Caco-2 (cell line): ENCODE measurements at regions not wholly inside any gene's neighbourhood (a gene's known extent, or its start where the extent isn't known, plus 50 kb on each side); places are given as distances from the start of the nearest gene placed in this dataset.

ENCODE experiments used
- BruUV-seq: library from RNA; stranded (reverse); fragments of 400-500 nt; replicated peaks from 2 replicates; lab custom pipeline; 2021; lab: Mats Ljungman, UMichigan
- CTCF ChIA-PET: fragments of 300-600 bp; sonication (Branson Sonifier 250); formaldehyde crosslinking; loops from one replicate; lab custom pipeline; 2022; ENCODE audit warnings: antibody characterized with exemption; lab: Charles Lee
- POLR2A ChIA-PET: fragments of 300-600 bp; sonication (Branson Sonifier 250); formaldehyde crosslinking; loops from one replicate; lab custom pipeline; 2022; ENCODE audit warnings: antibody characterized with exemption; lab: Charles Lee
- DNase-seq, 2 experiments: peaks; one replicate each; pipeline versions ENCODE4 v3.0.0 to v3.0.0-alpha.2; 2020 to 2022
- H3K27me3 ChIP-seq: replicated peaks from 2 replicates; pipeline ENCODE4 v1.6.0; 2011; ENCODE audit warnings: low read length; ENCODE audit not compliant: control insufficient read depth, insufficient read depth
- H3K36me3 ChIP-seq: 2 replicates; pipeline ENCODE4 v1.5.1; 2011; ENCODE audit warnings: low read length; ENCODE audit not compliant: control insufficient read depth, insufficient read depth
- H3K4me1 ChIP-seq: fragments of 250-450 bp; sonication (Bioruptor Pico); 2 replicates; pipeline ENCODE4 v1.5.1; 2020; ENCODE audit warnings: mild to moderate bottlenecking
- H3K4me3 ChIP-seq: 2 replicates; pipeline ENCODE4 v1.5.1; 2011; ENCODE audit warnings: low read depth, mild to moderate bottlenecking, control low read depth, low read length
- H3K9me3 ChIP-seq: fragments of 250-450 bp; sonication (Bioruptor Pico); 2 replicates; pipeline ENCODE4 v1.5.1; 2020; ENCODE audit warnings: mild to moderate bottlenecking, moderate library complexity
- H3K27ac Mint-ChIP-seq: one replicate; pipeline ENCODE4 v1.8.0; 2022; ENCODE audit warnings: mixed read lengths; ENCODE audit not compliant: unreplicated experiment
- H3K27me3 Mint-ChIP-seq: one replicate; pipeline ENCODE4 v1.8.0; 2022; ENCODE audit warnings: mixed read lengths; ENCODE audit not compliant: insufficient read depth, unreplicated experiment
- H3K36me3 Mint-ChIP-seq: one replicate; pipeline ENCODE4 v1.8.0; 2022; ENCODE audit warnings: mild to moderate bottlenecking, mixed read lengths; ENCODE audit not compliant: insufficient read depth, unreplicated experiment
- H3K4me1 Mint-ChIP-seq: one replicate; pipeline ENCODE4 v1.8.0; 2022; ENCODE audit warnings: low read depth, mixed read lengths; ENCODE audit not compliant: unreplicated experiment
- H3K4me3 Mint-ChIP-seq: one replicate; pipeline ENCODE4 v1.8.0; 2022; ENCODE audit warnings: mild to moderate bottlenecking, moderate library complexity, mixed read lengths; ENCODE audit not compliant: unreplicated experiment
- H3K9me3 Mint-ChIP-seq: one replicate; pipeline ENCODE4 v1.8.0; 2022; ENCODE audit warnings: mixed read lengths; ENCODE audit not compliant: unreplicated experiment
- CTCF ChIP-seq, 2 experiments: fragments of 200-600 bp in 1 of 2; IDR thresholded peaks; 1 replicate in 1 of 2; 2 replicates in 1 of 2; pipeline versions ENCODE4 v1.5.1 to v1.8.0; 2011 to 2022; ENCODE audit warnings: antibody characterized with exemption in 1 of 2, control low read depth in 1 of 2, inconsistent platforms in 1 of 2, low read depth in 1 of 2, low read length in 1 of 2, mild to moderate bottlenecking in 1 of 2, moderate library complexity in 1 of 2; ENCODE audit not compliant: insufficient read depth in 1 of 2, severe bottlenecking in 1 of 2, unreplicated experiment in 1 of 2
- intact Hi-C: fragments of 100-400 bp; cut with micrococcal nuclease; formaldehyde crosslinking; loops from one replicate; pipeline ENCODE4 v1.10.0; 2022; ENCODE audit not compliant: unreplicated experiment

- Histone ChIP-seq H3K36me3 (no peaks in the 10 kb centered on the region), H3K9me3 (no peaks in the 10 kb centered on the region; the same call in 1 of the 2 replicates), H3K4me3 (no peak overlapping the region), H3K4me1 (peaks cover 8% of the 10 kb centered on the region; the same call in 1 of the 2 replicates), H3K27me3 (no peaks in the 10 kb centered on the region)
- no peak for TF ChIP-seq CTCF (IDR thresholded peaks at IDR 0.05; ENCODE audit: insufficient read depth in 1 of 2, low read depth in 1 of 2, low read length in 1 of 2, severe bottlenecking in 1 of 2, unreplicated experiment in 1 of 2)
- BruUV-seq: no TSS peak
- ChIA-PET POLR2A (no interaction called here), CTCF (no interaction called here)
- H3K27me3 Mint-ChIP-seq: no peaks in the 10 kb centered on the region
- no peak for DNase-seq
- no peaks in the 10 kb centered on the region for H3K4me1 Mint-ChIP-seq
- no peak overlapping the region for H3K4me3 Mint-ChIP-seq
- intact Hi-C loops: no loop called here
- H3K36me3 Mint-ChIP-seq: peaks cover 33% of the 10 kb centered on the region
- H3K27ac Mint-ChIP-seq: peak overlapping the region; percentile 26
- H3K9me3 Mint-ChIP-seq: no peaks in the 10 kb centered on the region
Measured at GRCh38 chr15:30770759-30771158, 133.0 kb upstream of the FAN1 start.

- Histone ChIP-seq H3K9me3 (peaks cover 2% of the 10 kb centered on the region; the same call in 1 of the 2 replicates), H3K27me3 (no peaks in the 10 kb centered on the region), H3K4me1 (no peaks in the 10 kb centered on the region), H3K4me3 (no peak overlapping the region), H3K36me3 (no peaks in the 10 kb centered on the region)
- Mint-ChIP-seq H3K36me3 (no peaks in the 10 kb centered on the region), H3K27me3 (no peaks in the 10 kb centered on the region), H3K4me1 (peaks cover 8% of the 10 kb centered on the region), H3K4me3 (no peak overlapping the region), H3K9me3 (peaks cover 10% of the 10 kb centered on the region), H3K27ac (no peak overlapping the region)
- no TSS peak for BruUV-seq
- POLR2A ChIA-PET: no interaction called here
- intact Hi-C loops: no loop called here
- no peak for DNase-seq
- TF ChIP-seq CTCF (IDR thresholded peaks at IDR 0.05; ENCODE audit: insufficient read depth in 1 of 2, low read depth in 1 of 2, low read length in 1 of 2, severe bottlenecking in 1 of 2, unreplicated experiment in 1 of 2): no peak
- CTCF ChIA-PET: interaction anchor here (0.6 kb wide), 1 partner anchor 346 kb away, joined by 3 read pairs; no protein-coding TSS in a partner anchor
Measured at GRCh38 chr15:30783019-30783418, 120.7 kb upstream of the FAN1 start.

DNA sequence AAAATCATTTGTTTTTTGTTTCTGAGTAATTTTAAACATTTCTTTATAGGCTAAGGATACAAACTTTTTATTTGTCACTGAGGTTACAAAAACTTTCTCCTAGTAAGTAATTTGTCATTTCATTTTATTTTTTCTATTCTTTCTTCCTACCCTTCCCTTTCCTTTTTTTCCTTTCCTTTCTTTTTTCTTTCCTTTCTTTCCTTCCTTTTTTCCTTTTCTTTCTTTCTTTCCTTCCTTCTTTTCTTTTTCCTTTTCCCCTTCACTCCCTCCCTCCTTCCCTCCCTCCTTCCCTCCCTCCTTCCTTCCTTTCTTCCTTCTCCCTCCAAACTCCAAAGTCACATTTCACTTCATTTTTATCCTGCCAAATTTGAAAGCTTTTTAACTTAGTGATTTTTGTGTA lies 115.1 kb upstream of the FAN1 start:
- peaks cover 17% of the 10 kb centered on the region for H3K4me1 Mint-ChIP-seq
- H3K27ac Mint-ChIP-seq: no peak overlapping the region
- POLR2A ChIA-PET: no interaction called here
- Histone ChIP-seq H3K27me3 (no peaks in the 10 kb centered on the region), H3K4me1 (no peaks in the 10 kb centered on the region), H3K9me3 (no peaks in the 10 kb centered on the region), H3K4me3 (no peak overlapping the region), H3K36me3 (no peaks in the 10 kb centered on the region)
- H3K36me3 Mint-ChIP-seq: peaks cover 4% of the 10 kb centered on the region
- no peak overlapping the region for H3K4me3 Mint-ChIP-seq
- peaks cover 3% of the 10 kb centered on the region for H3K27me3 Mint-ChIP-seq
- CTCF ChIA-PET: interaction anchor here (0.7 kb wide), 1 partner anchor 381 kb away, joined by 9 read pairs; no protein-coding TSS in a partner anchor
- no TSS peak for BruUV-seq
- DNase-seq: no peak
- no peak for TF ChIP-seq CTCF (IDR thresholded peaks at IDR 0.05; ENCODE audit: insufficient read depth in 1 of 2, low read depth in 1 of 2, low read length in 1 of 2, severe bottlenecking in 1 of 2, unreplicated experiment in 1 of 2)
- intact Hi-C loops: no loop called here
- no peaks in the 10 kb centered on the region for H3K9me3 Mint-ChIP-seq
